ENCODE measurements at regions not wholly inside any gene's neighbourhood (a gene's known extent, or its start where the extent isn't known, plus 50 kb on each side); places are given as distances from the start of the nearest gene placed in this dataset.

DNA sequence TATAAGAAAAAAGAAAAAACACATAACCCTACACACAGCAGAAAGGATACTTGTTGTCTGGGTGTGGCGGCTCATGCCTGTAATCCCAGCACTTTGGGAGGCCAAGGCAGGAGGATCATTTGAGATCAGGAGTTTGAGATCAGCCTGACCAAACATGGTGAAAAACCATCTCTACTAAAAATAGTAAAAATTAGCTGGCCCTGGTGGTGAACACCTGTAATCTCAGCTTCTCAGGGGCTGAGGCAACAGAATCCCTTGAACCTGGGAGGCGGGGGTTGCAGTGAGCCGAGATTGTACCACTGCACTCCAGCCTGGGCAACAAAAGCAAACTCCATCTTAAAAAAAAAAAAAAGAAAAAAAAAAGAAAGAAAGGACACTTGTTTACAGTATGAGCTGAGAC, 147.6 kb upstream of the PITX1 start:
- ChIA-PET POLR2A (no interaction called here), CTCF (ENCODE audit: low intra/inter-chr PET ratio, low total read pairs) (no interaction called here)
- DNase-seq (ENCODE audit: low spot score) (no peak), ATAC-seq (no peak), FAIRE-seq (no peak)
- H3K9ac ChIP-seq (ENCODE audit: insufficient read depth, low read depth, low read length): no peak overlapping the region
- TF ChIP-seq ZNF530 (CRISPR knock-in tag; IDR thresholded peaks at IDR 0.05; ENCODE audit: low read depth) (no peak), SMARCE1 (IDR thresholded peaks at IDR 0.05; ENCODE audit: borderline replicate concordance) (no peak), HNF4A (CRISPR knock-in tag; IDR thresholded peaks at IDR 0.05) (no peak), ZNF292 (CRISPR knock-in tag; IDR thresholded peaks at IDR 0.05; ENCODE audit: borderline replicate concordance, low read depth) (no peak), HNRNPLL (IDR thresholded peaks at IDR 0.05; ENCODE audit: low read depth, low read length, poor library complexity, severe bottlenecking) (no peak), KLF12 (CRISPR knock-in tag; IDR thresholded peaks at IDR 0.05; ENCODE audit: borderline replicate concordance) (no peak), ZNF234 (CRISPR knock-in tag; conservative IDR thresholded peaks at IDR 0.05) (no peak), ZNF253 (CRISPR knock-in tag; IDR thresholded peaks at IDR 0.05; ENCODE audit: borderline replicate concordance) (no peak), ZBTB7B (CRISPR knock-in tag; IDR thresholded peaks at IDR 0.05) (no peak)
- no peaks in the 10 kb centered on the region for H3K27me3 ChIP-seq (ENCODE audit: control insufficient read depth in 1 of 2, insufficient read depth in 2 of 2, low read length in 2 of 2)
- no TSS peak for BruUV-seq (replicated peaks)
- no peak overlapping the region for H3K27ac ChIP-seq (ENCODE audit: extremely low read length, insufficient read depth, low read length)
- no peak overlapping the region for H3K4me2 ChIP-seq (ENCODE audit: low read depth, low read length)
- H3K79me2 ChIP-seq (ENCODE audit: insufficient read depth, low read length): no peaks in the 10 kb centered on the region
- peaks cover 25% of the 10 kb centered on the region for H3K4me1 ChIP-seq (ENCODE audit: insufficient read depth, low read length)
- in situ Hi-C loops (cut with HindIII; ENCODE audit: extremely low pct_ligation_motif_present, low pct_unique_long_range_greater_than_20kb): loop anchor here (10.0 kb wide), 1 partner anchor 147 kb away; the partner anchor contains the start of gene PITX1
- intact Hi-C loops (cut with micrococcal nuclease; ENCODE audit: unreplicated experiment): no loop called here
- no peaks in the 10 kb centered on the region for H3K9me3 ChIP-seq (ENCODE audit: low read length)
- H2AFZ ChIP-seq (ENCODE audit: low read length): no peak overlapping the region
- no peak overlapping the region for H3K4me3 ChIP-seq (replicated peaks in 1 of 3; ENCODE audit: insufficient read depth in 1 of 3, low read depth in 2 of 3, low read length in 3 of 3)
- WGBS (ENCODE audit: low lambda C conversion rate): 94% methylated on average over 3 of the region's 3 CpGs
- no peaks in the 10 kb centered on the region for H4K20me1 ChIP-seq (ENCODE audit: insufficient read depth, low read length)
- H3K36me3 ChIP-seq (replicated peaks in 1 of 2; ENCODE audit: control insufficient read depth in 1 of 2, insufficient read depth in 2 of 2, low read length in 2 of 2): no peaks in the 10 kb centered on the region

DNA sequence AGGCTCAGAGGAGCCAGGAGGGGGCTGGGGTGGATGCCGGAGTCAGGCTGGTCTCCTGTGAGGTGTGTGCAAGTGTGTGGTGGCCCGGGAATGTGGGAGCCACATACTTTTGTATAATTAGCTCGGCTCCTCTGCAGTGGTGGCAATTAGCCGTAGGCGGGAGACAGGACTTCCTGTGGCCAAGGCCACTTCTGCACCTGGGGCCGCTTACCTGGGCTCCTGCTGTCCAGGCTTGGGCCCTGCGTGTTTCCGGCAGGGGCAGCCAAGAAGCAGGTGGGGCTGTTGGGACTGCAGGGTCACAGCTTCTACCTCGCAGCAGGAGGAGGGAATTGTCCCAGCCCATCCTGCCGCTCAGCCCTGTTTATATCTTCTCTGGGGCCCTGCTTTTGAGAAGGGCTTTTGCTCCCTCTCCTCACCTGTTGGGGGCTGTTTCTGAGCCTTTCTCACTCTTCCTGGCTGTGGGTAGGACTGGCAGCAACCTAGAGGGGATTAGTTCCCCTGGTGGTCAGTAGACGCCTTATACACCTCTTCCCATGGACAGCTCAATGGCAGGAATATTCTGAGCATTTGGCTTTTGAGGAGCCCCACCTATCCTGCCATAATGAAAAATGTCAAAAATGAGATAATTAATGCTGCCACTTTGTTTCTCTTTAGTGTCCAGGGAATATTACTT, 145.4 kb upstream of the PITX1 start:
- peaks cover 21% of the 10 kb centered on the region for H3K4me1 ChIP-seq (ENCODE audit: insufficient read depth, low read length)
- no TSS peak for BruUV-seq (replicated peaks)
- H3K79me2 ChIP-seq (ENCODE audit: insufficient read depth, low read length): no peaks in the 10 kb centered on the region
- no peak overlapping the region for H3K9ac ChIP-seq (ENCODE audit: insufficient read depth, low read depth, low read length)
- peak overlapping the region in 1 of 3 experiments; percentile 16; a peak in 1 of 6 replicates for H3K4me3 ChIP-seq (replicated peaks in 1 of 3; ENCODE audit: insufficient read depth in 1 of 3, low read depth in 2 of 3, low read length in 3 of 3)
- FAIRE-seq (peak; percentile 32), DNase-seq (ENCODE audit: low spot score) (peak; percentile 35), ATAC-seq (peak; percentile 88)
- ChIA-PET CTCF (ENCODE audit: low intra/inter-chr PET ratio, low total read pairs) (no interaction called here), POLR2A (interaction anchor here (1.6 kb wide), 1 partner anchor 22 kb away, joined by 4 read pairs; no protein-coding TSS in a partner anchor)
- H4K20me1 ChIP-seq (ENCODE audit: insufficient read depth, low read length): no peaks in the 10 kb centered on the region
- H3K27ac ChIP-seq (ENCODE audit: extremely low read length, insufficient read depth, low read length): no peak overlapping the region
- H3K9me3 ChIP-seq (ENCODE audit: low read length): no peaks in the 10 kb centered on the region
- 41% methylated on average over 10 of the region's 11 CpGs for WGBS (ENCODE audit: low lambda C conversion rate)
- in situ Hi-C loops (cut with HindIII; ENCODE audit: extremely low pct_ligation_motif_present, low pct_unique_long_range_greater_than_20kb): no loop called here
- no peaks in the 10 kb centered on the region for H3K27me3 ChIP-seq (ENCODE audit: control insufficient read depth in 1 of 2, insufficient read depth in 2 of 2, low read length in 2 of 2)
- H2AFZ ChIP-seq (ENCODE audit: low read length): no peak overlapping the region
- H3K4me2 ChIP-seq (ENCODE audit: low read depth, low read length): peak overlapping the region; percentile 48
- H3K36me3 ChIP-seq (replicated peaks in 1 of 2; ENCODE audit: control insufficient read depth in 1 of 2, insufficient read depth in 2 of 2, low read length in 2 of 2): no peaks in the 10 kb centered on the region
- intact Hi-C loops (cut with micrococcal nuclease; ENCODE audit: unreplicated experiment): no loop called here
- TF ChIP-seq TBX2 (CRISPR knock-in tag; IDR thresholded peaks at IDR 0.05; ENCODE audit: borderline replicate concordance) (peak; percentile 32; the same call in 1 of the 2 replicates), ZNF879 (CRISPR knock-in tag; IDR thresholded peaks at IDR 0.05) (no peak), ZNF20 (CRISPR knock-in tag; IDR thresholded peaks at IDR 0.05) (no peak), STAG1 (CRISPR knock-in tag; IDR thresholded peaks at IDR 0.05) (peak; percentile 25), ZNF441 (CRISPR knock-in tag; IDR thresholded peaks at IDR 0.05; ENCODE audit: borderline replicate concordance) (no peak), JUN (CRISPR knock-in tag; IDR thresholded peaks at IDR 0.05) (no peak), EED (CRISPR knock-in tag; IDR thresholded peaks at IDR 0.05) (no peak)
- TF ChIP-seq, protein P1, sequence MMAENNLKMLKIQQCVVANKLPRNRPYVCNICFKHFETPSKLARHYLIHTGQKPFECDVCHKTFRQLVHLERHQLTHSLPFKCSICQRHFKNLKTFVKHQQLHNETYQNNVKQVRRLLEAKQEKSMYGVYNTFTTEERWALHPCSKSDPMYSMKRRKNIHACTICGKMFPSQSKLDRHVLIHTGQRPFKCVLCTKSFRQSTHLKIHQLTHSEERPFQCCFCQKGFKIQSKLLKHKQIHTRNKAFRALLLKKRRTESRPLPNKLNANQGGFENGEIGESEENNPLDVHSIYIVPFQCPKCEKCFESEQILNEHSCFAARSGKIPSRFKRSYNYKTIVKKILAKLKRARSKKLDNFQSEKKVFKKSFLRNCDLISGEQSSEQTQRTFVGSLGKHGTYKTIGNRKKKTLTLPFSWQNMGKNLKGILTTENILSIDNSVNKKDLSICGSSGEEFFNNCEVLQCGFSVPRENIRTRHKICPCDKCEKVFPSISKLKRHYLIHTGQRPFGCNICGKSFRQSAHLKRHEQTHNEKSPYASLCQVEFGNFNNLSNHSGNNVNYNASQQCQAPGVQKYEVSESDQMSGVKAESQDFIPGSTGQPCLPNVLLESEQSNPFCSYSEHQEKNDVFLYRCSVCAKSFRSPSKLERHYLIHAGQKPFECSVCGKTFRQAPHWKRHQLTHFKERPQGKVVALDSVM (CRISPR knock-in tag; IDR thresholded peaks at IDR 0.05): no peak

All from HepG2 (cell line).